Mesothelial cell of epicardium (in vitro differentiated cells): ENCODE measurements at regions not wholly inside any gene's neighbourhood (a gene's known extent, or its start where the extent isn't known, plus 50 kb on each side); places are given as distances from the start of the nearest gene placed in this dataset.
A peak's percentile ranks its signal among the peaks of the same experiment; 100 is the strongest.
"Not testable (repeated sequence)": the region's sequence is repeated elsewhere in the genome, so short reads cannot be mapped to it uniquely, and the experiment has no call there.

Experiments
- DNase-seq, 2 experiments: peaks; one replicate each; pipeline ENCODE4 v3.0.0; 2021; ENCODE audit warnings: low spot score in 2 of 2; ENCODE audit not compliant: unreplicated experiment in 2 of 2
- H3K27ac Mint-ChIP-seq: 2 replicates; pipeline ENCODE4 v1.8.0; 2021; ENCODE audit warnings: mixed read lengths
- H3K27me3 Mint-ChIP-seq: 2 replicates; pipeline ENCODE4 v1.8.0; 2021; ENCODE audit warnings: low read depth, mixed read lengths
- H3K36me3 Mint-ChIP-seq: 2 replicates; pipeline ENCODE4 v1.8.0; 2021; ENCODE audit warnings: mixed read lengths
- H3K4me1 Mint-ChIP-seq: 2 replicates; pipeline ENCODE4 v1.8.0; 2021; ENCODE audit warnings: mixed read lengths
- H3K4me3 Mint-ChIP-seq: 2 replicates; pipeline ENCODE4 v1.8.0; 2021; ENCODE audit warnings: mild to moderate bottlenecking, moderate library complexity, mixed read lengths
- H3K9me3 Mint-ChIP-seq: 2 replicates; pipeline ENCODE4 v1.8.0; 2021; ENCODE audit warnings: mixed read lengths

DNA sequence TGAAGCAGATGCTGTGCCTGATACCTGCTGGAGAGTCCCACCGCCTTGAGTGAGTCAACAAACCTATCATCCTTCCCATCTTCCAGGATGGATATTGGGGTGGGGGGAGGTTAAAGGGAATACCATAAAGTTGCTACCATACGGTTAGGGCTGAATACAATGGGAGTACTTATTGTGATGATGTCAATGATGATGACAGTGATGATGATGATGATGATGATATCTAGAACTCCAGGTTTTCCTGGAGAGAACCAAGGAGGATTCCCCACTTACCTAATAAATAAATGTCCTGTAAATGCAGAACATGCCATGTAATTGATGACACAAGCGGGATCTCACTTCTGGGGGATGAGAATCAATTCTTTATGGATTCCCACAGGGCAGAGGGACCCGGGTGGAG lies 370.9 kb downstream of the BCL2L11 start:
- not testable (repeated sequence) for H3K27me3 Mint-ChIP-seq, H3K9me3 Mint-ChIP-seq, H3K4me1 Mint-ChIP-seq, H3K27ac Mint-ChIP-seq, DNase-seq, H3K36me3 Mint-ChIP-seq, H3K4me3 Mint-ChIP-seq

- not testable (repeated sequence) for H3K36me3 Mint-ChIP-seq, DNase-seq, H3K27me3 Mint-ChIP-seq, H3K9me3 Mint-ChIP-seq
- H3K4me1 Mint-ChIP-seq: peaks cover 14% of the 10 kb centered on the region
- peak overlapping the region; percentile 91 for H3K27ac Mint-ChIP-seq
- peak overlapping the region; percentile 38 for H3K4me3 Mint-ChIP-seq
Observed at GRCh38 chr2:111492995-111493719, 372.4 kb downstream of the BCL2L11 start.

- not testable (repeated sequence) for H3K27me3 Mint-ChIP-seq
Observed at GRCh38 chr2:111493720-111494078, 373.0 kb downstream of the BCL2L11 start.

DNA sequence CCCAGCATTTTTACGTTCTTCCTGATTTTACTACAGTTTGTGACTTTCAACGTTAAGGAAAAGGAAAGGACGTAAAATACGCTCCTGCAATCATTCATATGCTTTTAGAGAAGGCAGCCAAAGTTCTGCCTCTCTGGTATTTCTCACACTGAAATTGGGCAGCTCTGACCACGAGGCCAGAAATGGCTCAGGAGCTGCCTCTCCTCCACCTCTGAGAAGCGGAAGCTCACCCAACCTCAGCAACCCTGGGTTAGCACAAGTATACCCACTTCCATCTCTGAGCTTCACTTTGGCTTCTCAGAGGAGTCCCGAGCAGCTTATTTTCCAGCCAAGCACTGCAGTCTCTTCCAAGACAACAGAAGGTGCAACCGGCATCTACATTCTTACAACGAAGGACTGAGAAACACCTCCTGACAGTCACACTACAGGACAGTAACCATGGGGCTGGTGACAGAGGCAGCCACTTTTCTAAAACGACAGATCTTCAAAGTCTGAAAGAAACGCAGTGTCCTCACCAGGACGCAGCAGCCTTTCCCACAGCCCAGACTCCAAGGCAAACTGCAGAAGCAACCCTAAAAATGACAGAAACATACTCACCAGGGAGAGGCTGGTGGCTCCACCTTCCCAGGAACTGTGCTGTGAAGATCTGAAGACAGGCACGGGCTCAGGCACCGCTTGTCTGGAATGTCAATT lies 373.7 kb downstream of the BCL2L11 start:
- not testable (repeated sequence) for H3K36me3 Mint-ChIP-seq, DNase-seq, H3K9me3 Mint-ChIP-seq, H3K27me3 Mint-ChIP-seq
- H3K4me3 Mint-ChIP-seq: peak overlapping the region; percentile 13
- H3K4me1 Mint-ChIP-seq: peaks cover 14% of the 10 kb centered on the region
- H3K27ac Mint-ChIP-seq: peak overlapping the region; percentile 64

More at GRCh38 chr2:111493720-111494078, 373.0 kb downstream of the BCL2L11 start:
- not testable (repeated sequence) for DNase-seq, H3K36me3 Mint-ChIP-seq, H3K9me3 Mint-ChIP-seq
- Mint-ChIP-seq H3K4me1 (peaks cover 14% of the 10 kb centered on the region), H3K4me3 (peak overlapping the region; percentile 38), H3K27ac (peak overlapping the region; percentile 91)

DNA sequence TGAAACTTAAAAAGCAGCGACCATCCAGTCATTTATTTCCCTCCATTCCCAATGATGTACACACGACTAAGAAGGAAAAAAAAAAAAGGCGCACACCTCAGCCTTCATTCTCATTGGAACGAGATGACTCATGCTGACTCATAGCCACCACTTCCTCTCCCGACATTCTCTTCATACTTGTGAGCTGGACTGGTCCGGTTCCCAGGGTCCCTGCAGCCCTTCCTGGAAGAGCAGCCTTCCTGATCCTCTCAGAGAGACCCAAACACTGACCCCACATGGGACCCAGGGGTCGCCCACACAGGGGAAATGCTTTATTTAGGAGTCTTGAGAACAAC lies 374.2 kb downstream of the BCL2L11 start:
- H3K27me3 Mint-ChIP-seq, H3K36me3 Mint-ChIP-seq, H3K9me3 Mint-ChIP-seq, DNase-seq: not testable (repeated sequence)
- H3K4me1 Mint-ChIP-seq: peaks cover 14% of the 10 kb centered on the region
- H3K4me3 Mint-ChIP-seq: peak overlapping the region; percentile 13
- H3K27ac Mint-ChIP-seq: peak overlapping the region; percentile 64

DNA sequence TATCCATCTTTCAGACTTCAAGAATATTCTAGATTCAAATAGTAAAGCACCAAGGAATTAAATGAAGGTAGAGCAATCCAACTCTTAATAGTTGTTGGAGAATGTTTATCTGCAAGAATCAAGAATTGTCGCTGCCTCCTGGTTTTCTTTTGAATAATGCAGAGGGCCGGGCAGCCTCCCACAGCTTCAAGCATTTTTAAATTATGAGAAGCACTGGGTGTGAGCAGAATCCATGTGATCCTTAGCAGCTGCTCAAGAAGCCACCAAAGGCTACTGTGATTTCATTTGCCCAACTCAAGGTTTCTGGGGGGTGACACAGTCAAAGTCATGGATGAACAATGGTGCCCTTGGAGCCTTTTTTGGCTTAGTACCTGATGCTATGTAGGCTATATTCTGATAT lies 374.9 kb downstream of the BCL2L11 start:
- H3K27ac Mint-ChIP-seq: peak overlapping the region; percentile 86
- H3K4me1 Mint-ChIP-seq: peaks cover 14% of the 10 kb centered on the region
- H3K27me3 Mint-ChIP-seq, H3K9me3 Mint-ChIP-seq, H3K4me3 Mint-ChIP-seq, DNase-seq, H3K36me3 Mint-ChIP-seq: not testable (repeated sequence)

DNA sequence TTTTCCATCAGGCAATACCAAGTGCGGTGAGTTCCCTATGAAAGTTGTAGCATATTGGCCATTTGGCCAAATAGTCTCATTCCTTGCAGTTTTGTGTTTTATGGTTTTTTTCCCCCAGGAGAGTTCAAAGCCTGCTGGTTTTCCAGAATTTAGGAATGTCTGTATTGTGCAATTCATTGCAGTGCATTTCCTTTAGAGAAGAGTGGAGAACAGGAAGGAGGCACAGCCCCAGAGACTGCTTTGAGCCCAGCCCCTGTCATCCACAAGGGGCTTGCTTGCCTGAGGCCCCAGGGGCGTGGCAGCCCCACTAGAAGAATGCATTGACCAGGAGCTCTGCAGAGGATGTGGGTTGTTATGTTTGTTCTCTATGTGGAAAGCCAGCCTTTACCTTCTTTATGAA lies 375.5 kb downstream of the BCL2L11 start:
- not testable (repeated sequence) for H3K27me3 Mint-ChIP-seq, DNase-seq, H3K36me3 Mint-ChIP-seq, H3K9me3 Mint-ChIP-seq, H3K4me3 Mint-ChIP-seq
- Mint-ChIP-seq H3K27ac (peak overlapping the region; percentile 86), H3K4me1 (peaks cover 14% of the 10 kb centered on the region)

GRCh38 chr2:111496860-111497259 lies 376.1 kb downstream of the BCL2L11 start:
- not testable (repeated sequence) for H3K36me3 Mint-ChIP-seq, H3K9me3 Mint-ChIP-seq, H3K4me3 Mint-ChIP-seq, H3K27me3 Mint-ChIP-seq, DNase-seq, H3K27ac Mint-ChIP-seq
- H3K4me1 Mint-ChIP-seq: peaks cover 14% of the 10 kb centered on the region

GRCh38 chr2:111497270-111497669 lies 376.6 kb downstream of the BCL2L11 start:
- H3K27ac Mint-ChIP-seq: peak overlapping the region; percentile 79
- not testable (repeated sequence) for H3K27me3 Mint-ChIP-seq, H3K9me3 Mint-ChIP-seq, H3K4me3 Mint-ChIP-seq, H3K36me3 Mint-ChIP-seq, DNase-seq
- H3K4me1 Mint-ChIP-seq: peaks cover 14% of the 10 kb centered on the region

GRCh38 chr2:111500536-111501062 lies 379.9 kb downstream of the BCL2L11 start:
- H3K36me3 Mint-ChIP-seq, H3K27me3 Mint-ChIP-seq, H3K4me3 Mint-ChIP-seq, H3K27ac Mint-ChIP-seq, DNase-seq, H3K9me3 Mint-ChIP-seq: not testable (repeated sequence)
- peaks cover 12% of the 10 kb centered on the region for H3K4me1 Mint-ChIP-seq

GRCh38 chr2:111503844-111504570 lies 380.0 kb downstream of the ANAPC1 start:
- H3K27ac Mint-ChIP-seq, H3K4me3 Mint-ChIP-seq, H3K27me3 Mint-ChIP-seq, H3K4me1 Mint-ChIP-seq, H3K9me3 Mint-ChIP-seq, H3K36me3 Mint-ChIP-seq, DNase-seq: not testable (repeated sequence)

DNA sequence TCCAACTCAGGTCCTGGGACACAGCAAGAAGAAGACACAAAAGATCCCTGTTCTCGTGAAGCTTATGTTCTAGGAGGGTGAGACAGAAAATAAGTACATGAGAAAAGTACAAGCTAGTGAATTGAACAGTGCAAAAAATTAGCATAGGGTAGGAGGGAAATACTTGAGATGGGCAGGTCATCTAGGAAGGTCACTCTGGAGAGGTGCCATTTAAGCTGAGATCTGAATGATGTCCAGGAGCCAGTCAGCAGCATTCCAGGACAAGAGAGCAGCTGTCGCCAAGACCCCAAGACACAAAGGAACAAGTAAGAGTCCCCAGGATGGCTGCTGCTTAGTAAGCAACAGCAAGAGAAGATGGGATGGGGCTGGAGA lies 379.4 kb downstream of the ANAPC1 start:
- H3K4me3 Mint-ChIP-seq, H3K36me3 Mint-ChIP-seq, DNase-seq, H3K4me1 Mint-ChIP-seq, H3K27me3 Mint-ChIP-seq, H3K9me3 Mint-ChIP-seq, H3K27ac Mint-ChIP-seq: not testable (repeated sequence)

- not testable (repeated sequence) for H3K36me3 Mint-ChIP-seq, H3K9me3 Mint-ChIP-seq, H3K27me3 Mint-ChIP-seq, H3K27ac Mint-ChIP-seq, DNase-seq, H3K4me3 Mint-ChIP-seq, H3K4me1 Mint-ChIP-seq
Observed at GRCh38 chr2:111505267-111505666, 378.7 kb downstream of the ANAPC1 start.

GRCh38 chr2:111506936-111507335 lies 377.1 kb downstream of the ANAPC1 start:
- DNase-seq: not testable (repeated sequence)

More at GRCh38 chr2:111506936-111507335, 377.1 kb downstream of the ANAPC1 start:
- not testable (repeated sequence) for H3K27ac Mint-ChIP-seq, H3K9me3 Mint-ChIP-seq, H3K27me3 Mint-ChIP-seq, H3K36me3 Mint-ChIP-seq, H3K4me3 Mint-ChIP-seq, H3K4me1 Mint-ChIP-seq
